IMR-90 (cell line): ENCODE measurements at regions not wholly inside any gene's neighbourhood (a gene's known extent, or its start where the extent isn't known, plus 50 kb on each side); places are given as distances from the start of the nearest gene placed in this dataset.

ENCODE experiments used
- ATAC-seq: fragments of 200-7000 bp; cut with Tn5 transposase; 2 replicates; pipeline ENCODE4 v1.9.1; 2020; ENCODE audit warnings: low read depth, mild to moderate bottlenecking, moderate library complexity
- BruUV-seq: library from RNA; stranded (reverse); fragments of 400-500 nt; replicated peaks from 2 replicates; lab custom pipeline; 2021; lab: Mats Ljungman, UMichigan
- CTCF ChIA-PET: fragments of 300-600 bp; formaldehyde crosslinking; extraction: SDS; loops from one replicate; lab custom pipeline; 2021; ENCODE audit warnings: antibody characterized with exemption; lab: Yijun Ruan, JAX
- POLR2A ChIA-PET: fragments of 300-600 bp; sonication (Branson Sonifier 250); formaldehyde crosslinking; loops from one replicate; lab custom pipeline; 2022; ENCODE audit warnings: antibody characterized with exemption; ENCODE audit not compliant: unreplicated experiment; lab: Charles Lee
- DNase-seq: peaks from one replicate; pipeline ENCODE4 v3.0.0; 2013
- H2AFZ ChIP-seq: replicated peaks from 2 replicates; pipeline ENCODE3; 2013; ENCODE audit warnings: low read length, mild to moderate bottlenecking; ENCODE audit not compliant: poor library complexity
- H2AK5ac ChIP-seq: 2 replicates; pipeline ENCODE4 v1.6.1; 2013; ENCODE audit warnings: low read depth, low read length, inconsistent platforms
- H2AK9ac ChIP-seq: replicated peaks from 2 replicates; pipeline ENCODE3; 2013; ENCODE audit warnings: mild to moderate bottlenecking, low read depth, low read length, moderate library complexity; ENCODE audit not compliant: poor library complexity
- H2BK120ac ChIP-seq: 2 replicates; pipeline ENCODE4 v1.6.1; 2013; ENCODE audit warnings: low read depth, low read length, inconsistent platforms
- H2BK15ac ChIP-seq: 3 replicates; pipeline ENCODE4 v1.6.1; 2013; ENCODE audit warnings: low read depth, low read length, inconsistent platforms
- H2BK20ac ChIP-seq: 2 replicates; pipeline ENCODE4 v1.6.1; 2013; ENCODE audit warnings: low read depth, mild to moderate bottlenecking, inconsistent platforms, low read length, moderate library complexity
- H2BK5ac ChIP-seq: 2 replicates; pipeline ENCODE4 v1.6.1; 2013; ENCODE audit warnings: mild to moderate bottlenecking, low read depth, low read length, inconsistent platforms; ENCODE audit not compliant: poor library complexity, severe bottlenecking
- H3K14ac ChIP-seq: replicated peaks from 2 replicates; pipeline ENCODE4 v1.6.1; 2013; ENCODE audit warnings: low read depth, low read length, inconsistent platforms
- H3K18ac ChIP-seq: 2 replicates; pipeline ENCODE4 v1.6.1; 2013; ENCODE audit warnings: low read depth, low read length, control low read depth
- H3K23ac ChIP-seq: 2 replicates; pipeline ENCODE4 v1.6.1; 2013; ENCODE audit warnings: low read depth, low read length, inconsistent platforms
- H3K27ac ChIP-seq: 2 replicates; pipeline ENCODE4 v1.5.1; 2013; ENCODE audit warnings: mild to moderate bottlenecking, control low read depth, low read length; ENCODE audit not compliant: insufficient read depth
- H3K27me3 ChIP-seq: 2 replicates; pipeline ENCODE4 v1.6.1; 2013; ENCODE audit warnings: low read length; ENCODE audit not compliant: control insufficient read depth, insufficient read depth
- H3K36me3 ChIP-seq: 2 replicates; pipeline ENCODE4 v1.6.1; 2013; ENCODE audit warnings: low read length, mixed read lengths; ENCODE audit not compliant: control insufficient read depth, insufficient read depth
- H3K4ac ChIP-seq: 2 replicates; pipeline ENCODE4 v1.6.1; 2013; ENCODE audit warnings: low read depth, low read length, inconsistent platforms
- H3K4me1 ChIP-seq: 2 replicates; pipeline ENCODE4 v1.6.1; 2013; ENCODE audit warnings: low read length, mixed read lengths; ENCODE audit not compliant: control insufficient read depth, insufficient read depth
- H3K4me2 ChIP-seq: 2 replicates; pipeline ENCODE4 v1.6.1; 2013; ENCODE audit warnings: low read depth, mild to moderate bottlenecking, control low read depth, low read length, moderate library complexity
- H3K4me3 ChIP-seq: 2 replicates; pipeline ENCODE4 v1.5.1; 2013; ENCODE audit warnings: low read depth, mild to moderate bottlenecking, control low read depth, low read length, moderate library complexity; ENCODE audit not compliant: insufficient read depth
- H3K56ac ChIP-seq: 2 replicates; pipeline ENCODE4 v1.6.1; 2013; ENCODE audit warnings: low read length, inconsistent platforms; ENCODE audit not compliant: insufficient read depth; ENCODE audit errors: extremely low read depth
- H3K79me1 ChIP-seq, 2 experiments: 2 replicates each; pipeline ENCODE4 v1.6.1; 2013; ENCODE audit warnings: low read length in 2 of 2, inconsistent platforms in 1 of 2, low read depth in 1 of 2
- H3K9ac ChIP-seq: 2 replicates; pipeline ENCODE4 v1.6.1; 2013; ENCODE audit warnings: low read depth, low read length, control low read depth
- H3K9me1 ChIP-seq: 2 replicates; pipeline ENCODE4 v1.6.1; 2013; ENCODE audit warnings: low read length, inconsistent platforms; ENCODE audit not compliant: insufficient read depth
- H3K9me3 ChIP-seq: 2 replicates; pipeline ENCODE4 v1.6.1; 2013; ENCODE audit warnings: low read length; ENCODE audit not compliant: control insufficient read depth, insufficient read depth
- H4K20me1 ChIP-seq: 2 replicates; pipeline ENCODE4 v1.6.1; 2013; ENCODE audit warnings: low read length, inconsistent platforms; ENCODE audit not compliant: insufficient read depth
- H4K5ac ChIP-seq: 2 replicates; pipeline ENCODE4 v1.6.1; 2013; ENCODE audit warnings: mild to moderate bottlenecking, low read depth, low read length, control low read depth
- H4K8ac ChIP-seq, 2 experiments: 2 replicates each; pipeline ENCODE4 v1.6.1; 2013; ENCODE audit warnings: low read depth in 2 of 2, low read length in 2 of 2, control low read depth in 1 of 2, inconsistent platforms in 1 of 2
- H4K91ac ChIP-seq: 2 replicates; pipeline ENCODE4 v1.6.1; 2013; ENCODE audit warnings: low read depth, low read length, inconsistent platforms; ENCODE audit not compliant: insufficient read depth
- BHLHE40 ChIP-seq: fragments of 150-350 bp; IDR thresholded peaks from 2 replicates; pipeline ENCODE4 v1.6.1; 2016; ENCODE audit warnings: mild to moderate bottlenecking, low read depth, low read length
- CEBPB ChIP-seq: IDR thresholded peaks from 2 replicates; pipeline ENCODE4 v1.6.1; 2012; ENCODE audit warnings: low read depth, low read length, improper control_type of control experiment
- CHD1 ChIP-seq: IDR thresholded peaks from 2 replicates; pipeline ENCODE4 v1.6.1; 2012; ENCODE audit warnings: low read depth, low read length, improper control_type of control experiment
- FOS ChIP-seq: fragments of 150-350 bp; IDR thresholded peaks from 2 replicates; pipeline ENCODE4 v1.6.1; 2016; ENCODE audit warnings: low read depth, low read length
- MAFK ChIP-seq: IDR thresholded peaks from 2 replicates; pipeline ENCODE4 v1.6.1; 2012; ENCODE audit warnings: low read depth, low read length, improper control_type of control experiment
- MAZ ChIP-seq: IDR thresholded peaks from 2 replicates; pipeline ENCODE4 v1.6.1; 2012; ENCODE audit warnings: low read depth, mild to moderate bottlenecking, low read length, improper control_type of control experiment, moderate library complexity, borderline replicate concordance
- MXI1 ChIP-seq: IDR thresholded peaks from 2 replicates; pipeline ENCODE4 v1.6.1; 2012; ENCODE audit warnings: low read depth, mild to moderate bottlenecking, low read length, moderate library complexity, borderline replicate concordance
- NFE2L2 ChIP-seq: fragments of 150-350 bp; IDR thresholded peaks from 2 replicates; pipeline ENCODE4 v1.6.1; 2016; ENCODE audit warnings: low read depth, mild to moderate bottlenecking, low read length
- POLR2A ChIP-seq: IDR thresholded peaks from 2 replicates; pipeline ENCODE4 v1.6.1; 2012; ENCODE audit warnings: mild to moderate bottlenecking, low read depth, low read length
- RAD21 ChIP-seq: IDR thresholded peaks from 2 replicates; pipeline ENCODE4 v1.6.1; 2012; ENCODE audit warnings: low read length, improper control_type of control experiment
- RCOR1 ChIP-seq: IDR thresholded peaks from 2 replicates; pipeline ENCODE4 v1.6.1; 2012; ENCODE audit warnings: mild to moderate bottlenecking, low read length, improper control_type of control experiment; ENCODE audit not compliant: insufficient replicate concordance
- RFX5 ChIP-seq: IDR thresholded peaks from 2 replicates; pipeline ENCODE4 v1.8.0; 2012; ENCODE audit warnings: low read depth, mild to moderate bottlenecking, low read length, moderate library complexity
- SMC3 ChIP-seq: fragments of 150-350 bp; IDR thresholded peaks from 2 replicates; pipeline ENCODE4 v1.6.1; 2016; ENCODE audit warnings: low read depth, mild to moderate bottlenecking, antibody characterized with exemption, low read length, moderate library complexity
- WGBS, 2 experiments: methylation state at CpG; one replicate each; pipeline versions ENCODE4 v1.1.5 to v1.1.7; 2013; ENCODE audit warnings: missing lambda C conversion rate in 2 of 2; ENCODE audit not compliant: insufficient read length in 1 of 2; ENCODE audit errors: extremely low coverage in 2 of 2; 5-methylcytosine and 5-hydroxymethylcytosine counted together
- dilution Hi-C: fragments of 300-500 bp; cut with HindIII; formaldehyde crosslinking; loops from one replicate; pipeline ENCODE4 v1.14.3; 2018; ENCODE audit warnings: low sequenced_read_pairs; ENCODE audit not compliant: unreplicated experiment
- in situ Hi-C: fragments of 300-500 bp; cut with MboI; formaldehyde crosslinking; loops from 3 replicates; pipeline ENCODE4 v1.14.3; 2019; ENCODE audit warnings: low sequenced_read_pairs, inconsistent platforms, mixed read lengths
- intact Hi-C: fragments of 100-400 bp; cut with micrococcal nuclease; formaldehyde crosslinking; loops from 2 replicates; pipeline ENCODE4 v1.10.0; 2022
- TF ChIP-seq, protein P1 (sequence below): fragments of 150-350 bp; IDR thresholded peaks from 2 replicates; pipeline ENCODE4 v1.6.1; 2016; ENCODE audit warnings: low read depth, mild to moderate bottlenecking, low read length, moderate library complexity, borderline replicate concordance
- TF ChIP-seq, protein P2 (sequence below): conservative IDR thresholded peaks from 2 replicates; pipeline ENCODE4 v1.5.1; 2012; ENCODE audit warnings: mild to moderate bottlenecking, low read depth, low read length, improper control_type of control experiment
- TF ChIP-seq, protein P3 (sequence below): fragments of 150-350 bp; IDR thresholded peaks from 2 replicates; pipeline ENCODE4 v1.6.1; 2017; ENCODE audit warnings: mild to moderate bottlenecking, antibody characterized with exemption, low read length, low read depth

DNA sequence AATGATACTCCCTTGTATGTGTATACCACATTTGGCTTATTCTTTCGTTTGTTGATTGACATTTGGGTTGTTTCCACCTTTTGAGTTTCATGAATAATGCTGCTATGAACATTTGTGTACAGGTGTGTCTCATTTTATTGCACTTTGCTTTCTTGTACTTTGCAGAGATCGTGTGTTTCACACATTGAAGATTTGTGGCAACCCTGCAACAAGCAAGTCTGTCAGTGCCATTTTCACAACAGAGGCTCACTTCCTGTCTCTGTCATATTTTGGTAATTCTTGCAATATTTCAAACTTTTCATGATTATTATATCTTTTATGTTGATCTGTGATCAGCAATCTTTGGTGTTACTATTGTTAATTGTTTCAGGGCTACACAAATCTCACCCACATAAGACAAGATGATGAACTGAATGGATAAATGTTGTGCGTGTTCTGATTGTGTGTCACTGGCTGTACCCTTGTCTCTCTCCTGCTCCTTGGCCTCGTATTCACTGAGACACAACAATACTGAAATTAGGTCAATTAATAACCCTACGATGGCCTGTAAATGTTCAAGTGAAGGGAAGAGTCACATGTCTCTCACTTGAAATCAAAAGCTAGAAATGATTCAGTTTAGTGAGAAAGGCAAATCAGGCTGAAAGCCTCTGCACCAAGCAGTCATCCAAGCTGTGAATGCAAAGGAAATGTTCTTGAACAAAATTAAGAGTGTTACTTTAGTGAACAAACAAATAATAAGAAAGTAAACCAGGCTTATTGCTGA is 133.6 kb upstream of the JCAD start:
- H3K4ac ChIP-seq = no peak overlapping the region
- no TSS peak for BruUV-seq
- H3K56ac ChIP-seq = no peak overlapping the region
- H3K9me1 ChIP-seq = peaks cover 7% of the 10 kb centered on the region
- H3K27ac ChIP-seq = no peak overlapping the region
- dilution Hi-C loops (no loop called here), intact Hi-C loops (no loop called here), in situ Hi-C loops (no loop called here)
- peaks cover 10% of the 10 kb centered on the region for H3K4me1 ChIP-seq
- H4K5ac ChIP-seq = no peak overlapping the region
- H3K4me3 ChIP-seq = no peak overlapping the region
- ATAC-seq = no peak
- no peak for TF ChIP-seq RFX5
- no peak for TF ChIP-seq CHD1
- no peak for TF ChIP-seq MAZ
- no peak for TF ChIP-seq CEBPB
- no peak for TF ChIP-seq FOS
- no peak for TF ChIP-seq MAFK
- TF ChIP-seq, protein P1, sequence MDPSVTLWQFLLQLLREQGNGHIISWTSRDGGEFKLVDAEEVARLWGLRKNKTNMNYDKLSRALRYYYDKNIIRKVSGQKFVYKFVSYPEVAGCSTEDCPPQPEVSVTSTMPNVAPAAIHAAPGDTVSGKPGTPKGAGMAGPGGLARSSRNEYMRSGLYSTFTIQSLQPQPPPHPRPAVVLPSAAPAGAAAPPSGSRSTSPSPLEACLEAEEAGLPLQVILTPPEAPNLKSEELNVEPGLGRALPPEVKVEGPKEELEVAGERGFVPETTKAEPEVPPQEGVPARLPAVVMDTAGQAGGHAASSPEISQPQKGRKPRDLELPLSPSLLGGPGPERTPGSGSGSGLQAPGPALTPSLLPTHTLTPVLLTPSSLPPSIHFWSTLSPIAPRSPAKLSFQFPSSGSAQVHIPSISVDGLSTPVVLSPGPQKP = no peak
- TF ChIP-seq, protein P2, sequence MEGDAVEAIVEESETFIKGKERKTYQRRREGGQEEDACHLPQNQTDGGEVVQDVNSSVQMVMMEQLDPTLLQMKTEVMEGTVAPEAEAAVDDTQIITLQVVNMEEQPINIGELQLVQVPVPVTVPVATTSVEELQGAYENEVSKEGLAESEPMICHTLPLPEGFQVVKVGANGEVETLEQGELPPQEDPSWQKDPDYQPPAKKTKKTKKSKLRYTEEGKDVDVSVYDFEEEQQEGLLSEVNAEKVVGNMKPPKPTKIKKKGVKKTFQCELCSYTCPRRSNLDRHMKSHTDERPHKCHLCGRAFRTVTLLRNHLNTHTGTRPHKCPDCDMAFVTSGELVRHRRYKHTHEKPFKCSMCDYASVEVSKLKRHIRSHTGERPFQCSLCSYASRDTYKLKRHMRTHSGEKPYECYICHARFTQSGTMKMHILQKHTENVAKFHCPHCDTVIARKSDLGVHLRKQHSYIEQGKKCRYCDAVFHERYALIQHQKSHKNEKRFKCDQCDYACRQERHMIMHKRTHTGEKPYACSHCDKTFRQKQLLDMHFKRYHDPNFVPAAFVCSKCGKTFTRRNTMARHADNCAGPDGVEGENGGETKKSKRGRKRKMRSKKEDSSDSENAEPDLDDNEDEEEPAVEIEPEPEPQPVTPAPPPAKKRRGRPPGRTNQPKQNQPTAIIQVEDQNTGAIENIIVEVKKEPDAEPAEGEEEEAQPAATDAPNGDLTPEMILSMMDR = no peak
- TF ChIP-seq BHLHE40 = no peak
- no peak for TF ChIP-seq NFE2L2
- no peak for TF ChIP-seq POLR2A
- TF ChIP-seq MXI1 = no peak
- TF ChIP-seq SMC3 = no peak
- TF ChIP-seq RAD21 = no peak
- TF ChIP-seq, protein P3, sequence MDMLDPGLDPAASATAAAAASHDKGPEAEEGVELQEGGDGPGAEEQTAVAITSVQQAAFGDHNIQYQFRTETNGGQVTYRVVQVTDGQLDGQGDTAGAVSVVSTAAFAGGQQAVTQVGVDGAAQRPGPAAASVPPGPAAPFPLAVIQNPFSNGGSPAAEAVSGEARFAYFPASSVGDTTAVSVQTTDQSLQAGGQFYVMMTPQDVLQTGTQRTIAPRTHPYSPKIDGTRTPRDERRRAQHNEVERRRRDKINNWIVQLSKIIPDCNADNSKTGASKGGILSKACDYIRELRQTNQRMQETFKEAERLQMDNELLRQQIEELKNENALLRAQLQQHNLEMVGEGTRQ = no peak
- TF ChIP-seq RCOR1 = no peak
- no peak overlapping the region for H2BK120ac ChIP-seq
- no CpG with 5 or more reads among the region's 5 CpGs for WGBS, 2 experiments
- no peak overlapping the region for H2AK5ac ChIP-seq
- H2BK15ac ChIP-seq = no peak overlapping the region
- no peak overlapping the region for H3K4me2 ChIP-seq
- H3K27me3 ChIP-seq = peaks cover 11% of the 10 kb centered on the region
- H2AK9ac ChIP-seq = no peak overlapping the region
- no peak overlapping the region for H3K18ac ChIP-seq
- H2BK20ac ChIP-seq = 0 out of 2 replicates have a peak overlapping the region, but pooled peaks have one; percentile 24
- CTCF ChIA-PET = no interaction called here
- no peaks in the 10 kb centered on the region for H3K79me1 ChIP-seq
- no peak overlapping the region for H3K9ac ChIP-seq
- H2BK5ac ChIP-seq = no peak overlapping the region
- H2AFZ ChIP-seq = no peak overlapping the region
- DNase-seq = no peak
- no peak overlapping the region for H3K14ac ChIP-seq
- POLR2A ChIA-PET = no interaction called here
- no peaks in the 10 kb centered on the region for H4K20me1 ChIP-seq
- H3K36me3 ChIP-seq = no peaks in the 10 kb centered on the region
- H3K23ac ChIP-seq = no peak overlapping the region
- H4K8ac ChIP-seq = no peak overlapping the region
- H3K9me3 ChIP-seq = peaks cover 8% of the 10 kb centered on the region
- no peak overlapping the region for H4K91ac ChIP-seq
